HG03432 (cell line): ENCODE measurements at regions not wholly inside any gene's neighbourhood (a gene's known extent, or its start where the extent isn't known, plus 50 kb on each side); places are given as distances from the start of the nearest gene placed in this dataset.

Experiments
- ATAC-seq: cut with Tn5 transposase; IDR thresholded peaks from one replicate; pipeline ENCODE4 v1.9.1; 2021; ENCODE audit warnings: mild to moderate bottlenecking, moderate library complexity; ENCODE audit not compliant: unreplicated experiment

- ATAC-seq, result no peak
Measured at GRCh38 chr12:3931206-3931605, 58.0 kb upstream of the PARP11 start.

- no peak for ATAC-seq
Measured at GRCh38 chr12:3929875-3930615, 56.8 kb upstream of the PARP11 start.

GRCh38 chr12:3928538-3929184 lies 55.5 kb upstream of the PARP11 start:
- ATAC-seq, result no peak

GRCh38 chr12:3925621-3926020 lies 52.4 kb upstream of the PARP11 start:
- no peak for ATAC-seq

- no peak for ATAC-seq
Measured at GRCh38 chr12:3924761-3925160, 51.6 kb upstream of the PARP11 start.

- no peak for ATAC-seq
Measured at GRCh38 chr12:3923021-3923420, 49.8 kb upstream of the PARP11 start.
